ENCODE measurements at regions not wholly inside any gene's neighbourhood (a gene's known extent, or its start where the extent isn't known, plus 50 kb on each side); places are given as distances from the start of the nearest gene placed in this dataset.

- no peak overlapping the region for H3K4ac ChIP-seq (replicated peaks; ENCODE audit: insufficient read length, low read depth, low read length)
- TF ChIP-seq JUND (IDR thresholded peaks at IDR 0.05; ENCODE audit: low read length), result no peak
- TF ChIP-seq MAFK (IDR thresholded peaks at IDR 0.05; ENCODE audit: low read depth, low read length), result no peak
- no peak for TF ChIP-seq CHD2 (IDR thresholded peaks at IDR 0.05; ENCODE audit: low read length)
- no peak for TF ChIP-seq POU5F1 (IDR thresholded peaks at IDR 0.05; ENCODE audit: low read depth, low read length)
- TF ChIP-seq TAF1 (IDR thresholded peaks at IDR 0.05; ENCODE audit: low read depth, low read length), result no peak
- no peak for TF ChIP-seq CTCF (IDR thresholded peaks at IDR 0.05; ENCODE audit: control extremely low read depth in 1 of 3, insufficient read depth in 1 of 3, low read depth in 1 of 3, low read length in 3 of 3)
- TF ChIP-seq CBX5 (IDR thresholded peaks at IDR 0.05; ENCODE audit: low read depth, low read length), result no peak
- no peak for TF ChIP-seq PHF8 (conservative IDR thresholded peaks at IDR 0.05; ENCODE audit: low read depth, low read length)
- no peak for TF ChIP-seq RFX5 (IDR thresholded peaks at IDR 0.05; ENCODE audit: borderline replicate concordance, low read depth, low read length)
- no peak for TF ChIP-seq NANOG (IDR thresholded peaks at IDR 0.05; ENCODE audit: insufficient read depth, low read depth, low read length, poor library complexity, severe bottlenecking)
- no peak for TF ChIP-seq HDAC6 (IDR thresholded peaks at IDR 0.05; ENCODE audit: low read depth, low read length)
- no peak for TF ChIP-seq SRF (IDR thresholded peaks at IDR 0.05; ENCODE audit: low read depth, low read length)
These were observed 194.9 kb upstream of the CDH11 start for GRCh38 chr16:65316808-65317207.

More at GRCh38 chr16:65316808-65317207, 194.9 kb upstream of the CDH11 start:
- no peak overlapping the region for H3K14ac ChIP-seq (ENCODE audit: insufficient read length)
- H3K9me3 ChIP-seq (ENCODE audit: insufficient read depth in 2 of 2, low read depth in 1 of 2, low read length in 1 of 2), result no peaks in the 10 kb centered on the region
- no peak overlapping the region for H2BK120ac ChIP-seq (replicated peaks; ENCODE audit: low read depth, low read length)
- H3K79me1 ChIP-seq (ENCODE audit: low read depth, low read length), result no peaks in the 10 kb centered on the region
- whole genome bisulfite sequencing, 2 experiments (ENCODE audit: extremely low coverage in 1 of 2, insufficient coverage in 1 of 2, insufficient read length in 1 of 2, insufficient replicate concordance in 2 of 2, low coverage in 1 of 2, low lambda C conversion rate in 2 of 2, missing lambda C conversion rate in 1 of 2), result 96% methylated on average over 3 of the region's 3 CpGs; no CpG with 5 or more reads in 1 of the 2 experiments
- CTCF ChIA-PET (ENCODE audit: partially characterized antibody), result interaction anchor here (0.8 to 1.1 kb wide), 3 partner anchors 20 to 67 kb away, joined by 4 to 5 read pairs (median 4); no protein-coding TSS in a partner anchor
- peaks cover 0 to 18% (median 14%) of the 10 kb centered on the region in 4 experiments; a peak in 5 of 7 replicates for H3K4me1 ChIP-seq (replicated peaks in 1 of 4; ENCODE audit: control insufficient read depth in 3 of 4, insufficient read depth in 4 of 4, low read length in 3 of 4)
- peak overlapping the region; percentile 89; the same call in 1 of the 2 replicates for H2BK15ac ChIP-seq (ENCODE audit: low read length)
- POLR2A ChIA-PET (ENCODE audit: partially characterized antibody), result interaction anchor here (0.7 kb wide), 1 partner anchor 13 kb away, joined by 3 read pairs; no protein-coding TSS in a partner anchor
- H3K4me2 ChIP-seq (ENCODE audit: insufficient read depth in 1 of 2, low read depth in 2 of 2, low read length in 2 of 2), result no peak overlapping the region
- H4K5ac ChIP-seq (ENCODE audit: insufficient read length, low read depth, low read length), result no peak overlapping the region
- no peak overlapping the region for H2BK5ac ChIP-seq (ENCODE audit: low read depth, low read length)
- no peak overlapping the region for H3K18ac ChIP-seq (ENCODE audit: extremely low read depth, low read length)
- H3K27ac ChIP-seq (ENCODE audit: low read depth, low read length), result no peak overlapping the region
- H4K8ac ChIP-seq (ENCODE audit: extremely low read depth, insufficient read depth, low read length), result no peak overlapping the region
- H3K9ac ChIP-seq (replicated peaks in 1 of 4; ENCODE audit: extremely low read depth in 1 of 4, low read depth in 3 of 4, low read length in 3 of 4), result no peak overlapping the region
- H2AFZ ChIP-seq (ENCODE audit: low read length), result no peak overlapping the region
- H3K27me3 ChIP-seq (replicated peaks in 1 of 4; ENCODE audit: control insufficient read depth in 3 of 4, extremely low read depth in 1 of 4, insufficient read depth in 3 of 4, low read length in 3 of 4), result no peaks in the 10 kb centered on the region
- H3K4me3 ChIP-seq (ENCODE audit: extremely low read depth in 1 of 4, insufficient read depth in 2 of 4, low read depth in 3 of 4, low read length in 4 of 4), result no peak overlapping the region
- H3K36me3 ChIP-seq (ENCODE audit: control insufficient read depth in 2 of 4, insufficient read depth in 4 of 4, low read length in 3 of 4), result no peaks in the 10 kb centered on the region
- no peaks in the 10 kb centered on the region for H3K23me2 ChIP-seq (ENCODE audit: low read depth, low read length)
- no peaks in the 10 kb centered on the region for H3K79me2 ChIP-seq (ENCODE audit: control insufficient read depth in 1 of 2, insufficient read depth in 2 of 2, low read length in 2 of 2)
- no peak overlapping the region for H2AK5ac ChIP-seq (ENCODE audit: low read depth, low read length)
- H2BK12ac ChIP-seq (ENCODE audit: low read depth, low read length), result no peak overlapping the region
- H3K56ac ChIP-seq (replicated peaks; ENCODE audit: insufficient read length, low read depth, low read length), result no peak overlapping the region
- no peak overlapping the region for H3K23ac ChIP-seq (ENCODE audit: insufficient read length)
- peaks cover 0 to 2% of the 10 kb centered on the region in 2 experiments for H4K20me1 ChIP-seq (replicated peaks in 1 of 2; ENCODE audit: control insufficient read depth in 1 of 2, insufficient read depth in 2 of 2, low read length in 2 of 2)
- no peak for FAIRE-seq
- peak overlapping the region; percentile 62; the same call in 1 of the 2 replicates for H2BK20ac ChIP-seq (ENCODE audit: low read length)
- no peak for DNase-seq (ENCODE audit: low read depth in 1 of 2, low spot score in 2 of 2)
- no peak overlapping the region for H4K91ac ChIP-seq (replicated peaks; ENCODE audit: insufficient read length, low read length)

All from H1 (cell line).